ENCODE measurements at regions not wholly inside any gene's neighbourhood (a gene's known extent, or its start where the extent isn't known, plus 50 kb on each side); places are given as distances from the start of the nearest gene placed in this dataset.

DNA sequence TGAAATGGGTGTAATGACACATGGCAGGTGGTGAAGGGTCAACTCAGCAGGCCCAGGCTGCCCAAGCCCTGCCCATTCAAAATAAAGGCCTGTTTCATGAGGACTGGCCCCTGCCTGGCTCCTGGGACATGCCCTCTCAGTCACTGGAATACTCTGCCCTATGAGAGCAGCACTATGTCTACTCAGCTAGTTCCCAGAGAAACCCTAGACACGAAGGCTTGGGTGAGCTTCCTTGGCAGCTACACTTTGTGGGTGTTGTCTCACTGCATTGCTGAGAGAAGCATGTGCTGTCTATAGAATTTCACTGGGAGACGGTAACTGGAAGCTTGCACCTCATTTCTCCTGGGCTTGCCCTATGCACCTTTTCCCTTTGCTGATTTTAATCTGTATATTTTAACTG lies 752.8 kb downstream of the LIG4 start:
- Histone ChIP-seq H3K4me1 (no peaks in the 10 kb centered on the region), H3K27me3 (no peaks in the 10 kb centered on the region), H3K36me3 (no peaks in the 10 kb centered on the region), H3K4me3 (no peak overlapping the region), H3K27ac (no peak overlapping the region), H3K9me3 (peaks cover 0 to 4% (median 0%) of the 10 kb centered on the region in 3 donors)
- 42 to 67% methylated on average over 1 to 2 of the region's 2 CpGs for WGBS, 2 donors
- no peak for DNase-seq
- TF ChIP-seq POLR2A (IDR thresholded peaks at IDR 0.05) = no peak
- TF ChIP-seq, protein P1, sequence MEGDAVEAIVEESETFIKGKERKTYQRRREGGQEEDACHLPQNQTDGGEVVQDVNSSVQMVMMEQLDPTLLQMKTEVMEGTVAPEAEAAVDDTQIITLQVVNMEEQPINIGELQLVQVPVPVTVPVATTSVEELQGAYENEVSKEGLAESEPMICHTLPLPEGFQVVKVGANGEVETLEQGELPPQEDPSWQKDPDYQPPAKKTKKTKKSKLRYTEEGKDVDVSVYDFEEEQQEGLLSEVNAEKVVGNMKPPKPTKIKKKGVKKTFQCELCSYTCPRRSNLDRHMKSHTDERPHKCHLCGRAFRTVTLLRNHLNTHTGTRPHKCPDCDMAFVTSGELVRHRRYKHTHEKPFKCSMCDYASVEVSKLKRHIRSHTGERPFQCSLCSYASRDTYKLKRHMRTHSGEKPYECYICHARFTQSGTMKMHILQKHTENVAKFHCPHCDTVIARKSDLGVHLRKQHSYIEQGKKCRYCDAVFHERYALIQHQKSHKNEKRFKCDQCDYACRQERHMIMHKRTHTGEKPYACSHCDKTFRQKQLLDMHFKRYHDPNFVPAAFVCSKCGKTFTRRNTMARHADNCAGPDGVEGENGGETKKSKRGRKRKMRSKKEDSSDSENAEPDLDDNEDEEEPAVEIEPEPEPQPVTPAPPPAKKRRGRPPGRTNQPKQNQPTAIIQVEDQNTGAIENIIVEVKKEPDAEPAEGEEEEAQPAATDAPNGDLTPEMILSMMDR (IDR thresholded peaks at IDR 0.05) = no peak
- intact Hi-C loops (cut with DNase I) = no loop called here

DNA sequence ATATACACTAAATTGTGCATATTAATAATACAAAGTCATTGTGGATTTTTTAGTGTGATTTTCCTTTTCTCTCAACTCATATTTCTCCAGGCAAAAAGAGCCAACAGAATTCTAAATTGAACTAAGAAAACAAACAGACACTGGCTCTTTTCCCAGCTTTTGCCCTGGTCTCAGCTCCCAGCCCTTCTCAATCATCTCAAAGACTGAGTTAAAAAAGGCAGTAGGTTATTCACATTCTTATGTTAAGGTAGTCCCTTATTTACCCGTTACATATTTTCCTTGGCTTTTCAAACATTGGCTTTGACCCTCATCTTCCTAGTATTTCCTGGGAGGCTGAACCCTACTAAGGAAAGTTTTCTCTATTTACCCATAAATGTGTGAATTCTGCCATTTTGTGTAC lies 753.6 kb downstream of the LIG4 start:
- no peaks in the 10 kb centered on the region for H3K27me3 ChIP-seq
- H3K4me3 ChIP-seq = no peak overlapping the region
- TF ChIP-seq, protein P1 (IDR thresholded peaks at IDR 0.05) = no peak
- TF ChIP-seq POLR2A (IDR thresholded peaks at IDR 0.05) = no peak
- H3K4me1 ChIP-seq = no peaks in the 10 kb centered on the region
- peaks cover 0 to 4% (median 0%) of the 10 kb centered on the region in 3 donors for H3K9me3 ChIP-seq
- DNase-seq = no peak
- H3K36me3 ChIP-seq = no peaks in the 10 kb centered on the region
- no peak overlapping the region for H3K27ac ChIP-seq
- WGBS, 2 donors = 48 to 55% methylated on average over 1 of the region's 1 CpG
- intact Hi-C loops (cut with DNase I) = no loop called here

DNA sequence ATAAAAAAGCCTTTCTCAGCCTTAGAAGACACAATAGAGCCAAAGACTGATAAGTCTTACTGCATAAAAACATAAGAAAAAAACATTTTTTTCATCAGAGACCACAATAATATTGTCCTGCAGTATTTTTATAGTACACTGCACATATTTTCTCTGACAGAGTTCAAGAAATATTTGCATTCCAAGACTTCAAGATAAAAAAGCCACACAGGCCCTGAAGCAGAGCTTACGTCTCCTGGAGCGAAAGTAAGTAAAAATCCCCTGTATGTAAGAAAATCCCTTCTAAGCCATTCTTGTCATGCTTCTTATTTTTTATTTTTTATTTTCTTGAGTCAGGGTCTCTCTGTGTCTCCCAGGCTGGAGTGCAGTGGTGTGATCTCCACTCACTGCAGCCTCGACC lies 755.9 kb downstream of the LIG4 start:
- Histone ChIP-seq H3K27me3 (no peaks in the 10 kb centered on the region), H3K4me1 (no peaks in the 10 kb centered on the region), H3K36me3 (no peaks in the 10 kb centered on the region), H3K27ac (no peak overlapping the region), H3K4me3 (no peak overlapping the region), H3K9me3 (peaks cover 0 to 4% (median 0%) of the 10 kb centered on the region in 3 donors)
- 60 to 64% methylated on average over 3 of the region's 3 CpGs for WGBS, 2 donors
- TF ChIP-seq, protein P1 (IDR thresholded peaks at IDR 0.05) = no peak
- intact Hi-C loops (cut with DNase I) = no loop called here
- no peak for DNase-seq

DNA sequence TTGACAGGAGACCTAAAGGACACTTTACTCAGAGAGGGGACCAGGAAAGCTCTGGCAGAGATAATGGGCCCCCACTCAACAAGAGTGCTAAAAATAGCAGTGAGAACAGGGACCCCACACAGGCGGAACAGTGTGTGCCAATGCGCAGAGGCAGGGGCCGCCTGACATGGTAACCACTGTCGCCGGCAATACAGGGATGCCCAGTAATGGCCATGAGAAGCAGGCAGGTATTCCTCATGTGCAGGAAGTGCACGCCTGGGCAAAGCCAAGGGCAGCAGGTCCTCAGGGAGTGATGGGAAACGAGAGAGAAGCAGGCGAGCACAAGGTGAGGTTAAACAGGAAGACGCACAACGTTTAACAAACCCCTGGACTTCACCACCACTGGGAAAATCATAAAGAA lies 757.1 kb downstream of the LIG4 start:
- 67 to 87% methylated on average over 10 of the region's 10 CpGs for WGBS, 2 donors
- DNase-seq = no peak
- Histone ChIP-seq H3K9me3 (peaks cover 0 to 11% (median 0%) of the 10 kb centered on the region in 3 donors), H3K27me3 (no peaks in the 10 kb centered on the region), H3K27ac (no peak overlapping the region), H3K4me3 (no peak overlapping the region), H3K4me1 (no peaks in the 10 kb centered on the region), H3K36me3 (no peaks in the 10 kb centered on the region)
- TF ChIP-seq POLR2A (IDR thresholded peaks at IDR 0.05) = no peak
- TF ChIP-seq, protein P1 (IDR thresholded peaks at IDR 0.05) = no peak
- intact Hi-C loops (cut with DNase I) = no loop called here

DNA sequence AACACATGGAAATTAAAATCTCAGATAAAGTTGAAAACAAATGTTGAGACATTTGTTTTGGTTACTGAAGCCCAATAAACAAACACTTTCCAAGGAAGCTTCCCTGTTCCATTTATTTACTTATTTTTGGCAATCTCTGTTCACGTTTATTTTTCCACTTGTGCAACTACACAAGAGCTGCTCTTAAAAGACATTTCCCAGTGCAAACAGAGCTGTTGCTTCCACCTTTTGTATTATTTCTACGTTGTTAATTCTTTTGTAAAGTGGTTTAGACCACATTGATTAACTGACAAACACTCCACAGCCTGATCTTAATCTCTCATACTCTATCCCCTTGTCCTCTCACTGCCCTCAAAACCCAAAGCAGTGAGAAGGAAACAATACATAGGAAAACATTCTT lies 757.6 kb downstream of the LIG4 start:
- Histone ChIP-seq H3K27ac (no peak overlapping the region), H3K4me3 (no peak overlapping the region), H3K27me3 (no peaks in the 10 kb centered on the region), H3K9me3 (peaks cover 0 to 16% (median 0%) of the 10 kb centered on the region in 3 donors), H3K36me3 (no peaks in the 10 kb centered on the region), H3K4me1 (no peaks in the 10 kb centered on the region)
- TF ChIP-seq POLR2A (IDR thresholded peaks at IDR 0.05) = no peak
- TF ChIP-seq, protein P1 (IDR thresholded peaks at IDR 0.05) = no peak
- 9 to 12% methylated on average over 2 of the region's 2 CpGs for WGBS, 2 donors
- no peak for DNase-seq
- intact Hi-C loops (cut with DNase I) = no loop called here
